ENCODE measurements at regions not wholly inside any gene's neighbourhood (a gene's known extent, or its start where the extent isn't known, plus 50 kb on each side); places are given as distances from the start of the nearest gene placed in this dataset.

DNA sequence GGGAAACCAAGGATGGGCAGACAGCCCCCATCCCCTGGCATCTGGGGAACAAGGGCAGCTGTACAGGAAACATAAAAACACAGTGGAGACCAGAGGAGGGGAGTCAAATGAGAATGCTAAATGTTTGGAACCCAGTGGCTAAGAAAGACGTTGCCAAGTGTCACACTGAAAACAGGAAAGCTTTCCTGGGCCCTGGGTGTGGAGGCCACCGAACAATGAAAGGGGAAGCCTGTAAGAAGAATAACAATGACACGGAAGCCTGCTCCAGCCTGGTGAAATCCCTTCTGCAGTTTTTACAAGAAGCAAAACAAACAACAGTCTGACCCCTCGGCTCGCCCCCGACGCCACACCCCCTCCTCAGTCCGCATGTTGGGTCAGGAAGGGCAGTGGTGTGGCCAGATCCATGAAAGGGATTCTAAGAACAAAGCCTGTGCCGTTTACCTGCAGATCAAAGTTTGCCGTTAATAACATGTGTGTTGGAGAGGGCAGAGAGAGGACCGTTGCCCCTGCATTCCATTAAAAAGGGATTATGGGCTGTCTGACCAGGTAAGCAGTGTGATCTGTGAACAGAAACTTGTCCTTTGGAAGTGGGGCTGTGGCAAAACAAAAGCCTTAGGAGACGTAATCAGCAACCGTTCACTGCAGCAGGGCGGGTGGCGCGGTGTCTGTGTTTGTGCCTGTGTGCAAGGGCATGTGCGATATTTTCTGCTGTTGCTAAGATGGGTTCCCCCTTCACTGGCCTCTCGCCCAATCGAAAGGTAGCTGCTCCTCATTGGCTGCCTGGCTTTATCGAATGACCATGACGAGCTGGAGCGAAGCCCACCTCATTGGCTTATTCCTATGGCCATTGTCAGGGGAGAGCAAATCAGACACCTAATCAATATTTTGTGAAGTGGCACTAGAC lies 113.7 kb upstream of the BLID start:
- DNase-seq (ENCODE audit: low spot score) = no peak
- intact Hi-C loops (cut with DNase I) = no loop called here
- peak; percentile 24 for ATAC-seq

DNA sequence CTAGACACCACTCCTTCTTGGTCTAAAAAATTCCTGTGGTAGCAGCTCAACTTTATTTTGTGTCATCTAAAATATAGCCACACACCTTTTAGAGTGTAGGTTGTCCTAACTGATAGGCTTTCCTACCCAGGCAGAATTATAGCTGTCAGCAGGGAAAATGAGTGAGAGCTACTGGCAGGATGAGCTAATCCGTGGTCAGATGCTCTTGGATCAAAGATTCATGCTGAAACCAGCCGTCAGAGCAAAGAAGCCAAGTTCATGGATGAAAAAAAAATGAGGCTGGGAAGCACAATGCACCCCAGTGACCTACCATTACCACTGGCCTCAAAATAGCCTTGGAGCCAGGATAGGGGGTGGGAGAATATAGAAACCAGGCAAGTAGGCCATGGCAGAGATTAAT lies 113.1 kb upstream of the BLID start:
- intact Hi-C loops (cut with DNase I) = no loop called here
- ATAC-seq = peak; percentile 58
- DNase-seq (ENCODE audit: low spot score) = no peak

DNA sequence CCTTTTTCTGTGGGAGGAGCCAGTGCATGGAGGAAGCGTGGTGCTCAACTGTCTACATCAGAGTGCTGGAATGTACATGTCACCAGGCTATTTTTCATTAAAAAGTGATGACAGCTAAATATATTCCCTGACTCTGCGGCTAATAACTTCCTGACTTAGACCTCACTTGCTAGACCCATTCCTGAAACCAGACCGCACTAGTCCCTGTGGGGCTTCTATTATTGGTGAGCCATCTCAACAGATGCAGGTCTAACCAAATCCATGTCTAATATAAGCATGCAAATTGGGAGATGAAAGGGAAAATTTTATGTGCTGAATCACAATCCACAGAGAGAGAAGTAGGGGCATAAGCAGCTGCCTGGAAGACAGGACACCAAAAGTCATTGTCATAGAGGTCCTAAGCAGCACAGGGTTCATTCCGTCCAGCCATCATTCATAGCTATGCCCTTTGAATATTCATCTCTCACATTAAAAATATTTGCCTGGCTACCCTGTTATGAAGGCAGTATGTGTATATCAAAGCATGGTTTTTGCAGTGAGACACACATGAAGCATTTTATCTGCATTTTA lies 110.9 kb upstream of the BLID start:
- DNase-seq (ENCODE audit: low spot score) (no peak), ATAC-seq (no peak)
- intact Hi-C loops (cut with DNase I) = no loop called here

DNA sequence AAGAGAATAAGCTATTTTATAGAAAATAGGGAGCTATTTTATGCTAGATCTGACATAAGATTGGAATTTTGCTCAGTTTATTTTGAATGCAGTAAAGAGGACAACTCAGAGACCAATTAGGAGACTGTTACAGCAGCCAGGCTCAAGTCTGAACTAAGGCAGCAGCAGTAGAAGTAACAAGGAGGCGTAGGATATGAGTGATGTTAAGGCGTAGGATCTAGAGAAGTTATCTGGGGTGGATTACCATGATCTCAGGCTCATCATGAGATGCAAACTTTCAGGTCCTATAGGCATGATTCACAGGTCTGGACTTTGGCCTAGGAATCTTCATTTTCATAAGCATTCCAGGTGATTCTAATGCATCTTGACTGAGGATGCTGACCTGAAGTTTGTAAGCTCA lies 108.9 kb upstream of the BLID start:
- DNase-seq (ENCODE audit: low spot score) (no peak), ATAC-seq (no peak)
- intact Hi-C loops (cut with DNase I) = no loop called here

DNA sequence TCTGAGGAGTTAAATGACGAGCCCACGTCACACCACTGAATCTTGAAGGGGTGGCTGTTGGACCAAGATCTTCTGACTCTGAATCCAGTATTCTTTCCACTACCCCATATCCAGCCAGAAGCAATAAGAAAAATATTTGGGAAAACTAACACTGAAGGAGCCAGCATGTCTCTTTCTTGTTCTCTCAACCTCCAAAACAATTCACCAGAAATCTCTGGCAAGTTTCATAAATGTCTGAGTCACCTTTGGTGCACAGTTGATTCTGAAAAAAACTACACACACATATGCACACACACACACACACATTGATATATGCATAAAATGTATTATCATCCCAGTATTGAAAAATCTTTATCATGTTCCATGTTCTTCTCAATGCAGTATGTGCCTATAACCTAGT lies 104.3 kb upstream of the BLID start:
- DNase-seq (ENCODE audit: low spot score) (no peak), ATAC-seq (peak; percentile 9)
- intact Hi-C loops (cut with DNase I) = no loop called here

DNA sequence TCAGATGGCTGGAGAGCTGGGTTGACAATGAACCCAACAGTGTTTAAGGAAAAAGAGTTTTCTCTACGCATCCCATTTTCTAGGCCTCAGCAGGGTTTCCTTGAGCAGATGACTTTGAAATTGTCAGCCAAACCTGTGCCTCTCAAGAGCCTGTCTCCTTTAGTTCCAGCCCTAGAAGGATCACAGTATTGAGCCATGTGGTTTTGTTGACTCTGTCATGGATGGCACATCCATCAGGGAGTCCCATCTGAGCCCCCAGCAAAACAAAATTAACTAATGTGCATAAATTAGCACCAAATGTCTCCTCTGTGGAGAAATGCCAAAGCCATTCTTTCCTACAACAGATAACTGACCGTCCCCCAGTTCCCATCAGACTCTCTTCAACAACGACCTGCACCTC lies 103.8 kb upstream of the BLID start:
- intact Hi-C loops (cut with DNase I) = loop anchor here (5.0 kb wide), 1 partner anchor 288 kb away; no protein-coding TSS in a partner anchor
- no peak for DNase-seq (ENCODE audit: low spot score)
- no peak for ATAC-seq

DNA sequence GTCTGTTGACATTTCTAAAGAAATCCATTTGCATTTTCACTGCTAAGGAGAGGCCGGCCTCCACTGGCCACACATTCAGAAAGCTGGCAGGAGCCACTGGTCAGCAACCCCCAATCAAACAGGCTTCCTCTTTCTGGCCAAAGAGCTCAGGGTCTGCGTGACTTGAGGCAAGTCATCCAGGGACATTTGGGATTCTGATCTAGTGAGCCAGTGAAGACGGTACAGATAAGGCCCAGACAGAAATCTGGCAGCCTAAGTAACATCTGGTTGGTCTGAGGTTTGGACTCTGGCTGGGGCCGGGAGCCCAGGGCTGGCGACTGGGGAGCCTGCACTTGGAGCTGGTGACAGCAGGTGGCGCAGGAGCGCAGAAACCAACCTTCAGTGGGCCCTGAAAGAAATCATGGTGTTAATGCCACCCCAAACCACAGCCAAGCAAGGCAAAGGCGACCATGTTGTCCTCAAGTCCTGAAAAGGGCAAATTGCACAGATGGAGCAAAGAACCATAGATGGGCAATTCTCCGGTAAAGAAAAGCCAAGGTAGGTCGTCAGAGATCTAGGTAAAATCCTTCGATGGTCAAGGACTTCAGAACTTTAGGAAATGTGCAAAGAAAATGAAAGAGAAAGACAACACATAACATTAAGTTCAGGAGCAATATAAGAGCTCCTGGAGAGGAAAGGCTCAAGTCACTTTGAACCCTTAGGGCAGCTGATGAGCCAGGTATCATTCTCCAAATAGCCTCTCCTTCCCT lies 99.4 kb upstream of the BLID start:
- intact Hi-C loops (cut with DNase I) = loop anchor here (5.0 kb wide), 1 partner anchor 292 kb away; no protein-coding TSS in a partner anchor
- ATAC-seq (peak; percentile 95), DNase-seq (ENCODE audit: low spot score) (peak; percentile 86)

DNA sequence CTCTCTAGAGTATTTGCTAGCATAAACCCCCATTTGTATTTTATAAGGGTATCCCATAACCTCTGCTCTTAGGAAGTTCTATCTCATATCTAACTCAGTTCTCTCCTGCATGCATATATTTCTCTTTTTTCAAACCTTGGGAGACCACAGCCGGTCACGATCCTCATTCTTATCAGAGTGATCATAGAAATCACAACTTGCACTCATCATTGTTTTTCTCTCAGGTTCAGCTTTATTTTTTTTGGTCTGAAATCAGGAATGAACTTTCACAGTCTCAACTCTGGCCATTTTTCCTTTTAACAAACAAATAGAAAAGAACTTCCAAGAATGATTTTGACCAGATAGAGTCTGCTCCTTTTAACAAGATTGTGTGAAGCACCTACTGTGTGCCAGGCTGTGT lies 98.6 kb upstream of the BLID start:
- intact Hi-C loops (cut with DNase I) = no loop called here
- ATAC-seq (no peak), DNase-seq (ENCODE audit: low spot score) (no peak)

DNA sequence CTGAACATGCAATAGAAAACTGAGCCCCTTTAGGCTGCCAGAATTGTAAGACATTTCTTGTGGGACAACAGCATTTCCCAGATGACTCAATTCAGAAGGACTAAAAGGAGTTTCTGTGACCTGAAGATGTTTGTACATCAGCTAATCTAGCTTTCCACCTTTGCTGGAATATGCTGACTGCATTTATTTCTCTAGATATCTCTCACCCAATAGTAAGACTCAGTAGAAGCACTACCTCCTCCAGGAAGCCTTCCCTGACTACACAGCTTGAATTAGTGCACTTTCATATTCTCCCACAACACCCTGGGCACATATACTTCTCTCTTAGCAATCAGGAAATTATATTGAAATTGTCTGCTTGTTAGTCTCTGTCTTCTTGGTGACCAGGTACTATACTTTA lies 98.1 kb upstream of the BLID start:
- no peak for ATAC-seq
- DNase-seq (ENCODE audit: low spot score) = no peak
- intact Hi-C loops (cut with DNase I) = no loop called here

DNA sequence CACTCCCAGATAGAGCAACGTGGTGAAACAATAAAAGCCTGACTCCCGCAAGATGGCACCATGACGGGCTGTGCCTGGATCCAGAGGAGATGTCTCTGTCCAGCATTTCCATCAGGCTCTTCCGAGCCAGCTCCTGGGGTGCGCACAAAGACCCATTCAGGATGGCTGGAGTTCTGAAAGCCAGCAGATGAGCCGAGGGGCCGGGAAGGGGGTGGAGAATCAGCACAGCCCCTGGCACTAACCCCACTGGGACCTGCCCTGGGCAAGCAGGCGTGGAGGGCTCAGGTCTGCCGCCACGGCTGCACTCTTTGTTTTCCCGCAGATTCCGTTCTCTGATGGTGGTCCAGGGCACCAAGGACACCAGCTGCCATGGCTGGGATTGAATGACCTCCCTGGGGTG lies 97.2 kb upstream of the BLID start:
- no peak for ATAC-seq
- intact Hi-C loops (cut with DNase I) = no loop called here
- DNase-seq (ENCODE audit: low spot score) = no peak

DNA sequence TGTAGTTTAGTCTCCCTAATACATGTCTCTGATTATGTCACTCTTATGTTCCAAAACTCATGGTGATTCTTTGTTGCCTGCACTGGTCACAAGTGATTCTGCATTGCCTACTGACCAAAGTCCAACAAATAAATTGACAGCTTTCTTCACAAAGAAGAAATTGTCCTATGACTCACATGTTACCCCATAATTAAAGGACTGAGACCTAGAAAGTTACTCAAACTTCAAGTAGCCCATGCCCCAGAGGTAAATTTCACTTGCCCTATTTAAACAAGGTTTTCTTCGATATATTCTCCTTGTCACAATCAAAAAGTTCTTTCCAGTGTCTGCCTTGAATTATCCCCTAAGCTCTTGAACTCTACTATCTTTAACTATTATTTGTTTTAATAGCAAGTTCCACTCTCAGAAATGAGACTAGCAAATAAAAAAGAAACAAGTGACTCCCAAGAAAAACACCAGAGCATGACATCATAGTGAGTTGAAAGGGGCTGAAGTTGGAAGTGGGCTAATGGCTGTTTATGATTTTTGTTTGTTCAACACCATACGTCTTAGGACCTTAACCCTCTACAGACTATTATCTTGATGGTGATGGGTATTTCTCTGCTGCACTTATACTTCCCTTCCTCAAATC lies 94.5 kb upstream of the BLID start:
- intact Hi-C loops (cut with DNase I) = no loop called here
- DNase-seq (ENCODE audit: low spot score) (no peak), ATAC-seq (peak; percentile 44)

DNA sequence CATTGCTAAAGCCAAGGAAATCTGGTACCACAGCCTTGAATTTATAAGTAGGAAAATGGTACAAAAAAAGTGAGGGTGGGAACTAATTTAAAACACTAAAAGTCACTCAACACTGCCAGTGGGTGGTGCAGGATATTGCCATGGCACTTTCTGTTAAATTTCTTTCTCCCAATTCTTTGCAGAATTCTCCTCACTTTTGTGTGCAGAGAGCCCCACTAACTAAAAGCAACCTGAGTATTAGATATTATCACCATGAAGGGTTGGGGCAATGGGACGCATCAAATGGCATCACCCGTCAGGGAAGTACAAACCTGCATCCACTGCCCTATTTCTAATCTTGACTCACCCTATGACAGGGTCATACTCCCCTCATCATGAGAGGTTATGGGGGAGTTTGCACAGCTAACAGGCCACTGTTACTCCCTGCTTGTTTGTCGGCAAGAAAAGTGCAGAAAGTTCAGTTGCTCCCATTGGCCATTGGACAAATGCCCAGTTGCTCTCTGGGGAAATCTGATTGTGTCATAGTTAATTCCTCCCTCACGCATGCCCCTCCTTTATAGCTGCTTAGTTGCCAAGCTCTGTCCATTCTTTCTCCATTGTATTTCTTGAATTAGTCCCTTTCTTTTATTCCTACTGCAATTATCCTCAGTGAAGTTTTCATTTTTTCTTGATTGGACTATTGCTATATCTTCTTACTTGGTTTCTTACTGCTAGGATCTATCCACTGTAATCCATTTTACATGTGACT lies 93.8 kb upstream of the BLID start:
- ATAC-seq = peak; percentile 78
- DNase-seq (ENCODE audit: low spot score) = peak; percentile 89
- intact Hi-C loops (cut with DNase I) = loop anchor here (10.0 kb wide), 1 partner anchor 105 kb away; no protein-coding TSS in a partner anchor

DNA sequence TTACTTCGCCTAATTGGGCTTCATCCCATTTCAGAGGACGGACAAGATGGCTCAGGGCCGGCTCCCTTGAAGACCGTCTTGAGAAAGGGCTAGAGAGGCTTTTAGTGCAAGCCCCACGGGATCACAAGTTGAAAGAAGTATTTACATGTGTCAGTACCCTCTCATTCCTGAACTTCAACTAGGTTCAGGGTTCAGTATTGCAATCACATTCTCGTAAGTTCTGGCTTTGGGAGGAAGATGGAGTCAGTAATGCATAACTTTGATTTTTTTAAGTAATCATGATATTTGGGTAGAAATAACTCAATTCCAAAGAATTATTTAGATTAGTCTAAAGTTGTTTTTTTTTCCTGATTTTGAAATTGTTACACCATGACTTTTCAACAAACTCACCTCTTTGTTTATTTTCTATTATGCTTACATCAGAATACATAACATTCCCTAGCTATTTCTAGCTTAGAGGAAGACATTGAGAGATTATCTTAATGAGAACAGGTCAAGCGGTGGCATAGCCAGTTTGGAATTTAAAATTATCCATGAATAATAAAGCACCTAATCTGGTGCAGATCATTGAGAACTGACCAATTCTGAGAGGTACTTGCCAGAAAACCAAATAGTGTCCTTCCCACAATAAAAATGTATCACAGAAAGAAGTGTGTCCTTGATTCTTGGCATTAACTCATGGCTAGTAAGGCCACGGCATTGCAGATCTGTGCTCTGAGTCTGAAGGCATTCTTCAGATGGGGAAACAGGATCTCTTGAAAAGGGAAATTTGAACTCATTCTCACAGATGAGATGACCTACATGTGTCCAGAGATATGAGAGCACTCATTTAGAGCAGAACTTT lies 92.1 kb upstream of the BLID start:
- intact Hi-C loops (cut with DNase I) = loop anchor here (10.0 kb wide), 1 partner anchor 103 kb away; no protein-coding TSS in a partner anchor
- DNase-seq (ENCODE audit: low spot score) (no peak), ATAC-seq (peak; percentile 48)

DNA sequence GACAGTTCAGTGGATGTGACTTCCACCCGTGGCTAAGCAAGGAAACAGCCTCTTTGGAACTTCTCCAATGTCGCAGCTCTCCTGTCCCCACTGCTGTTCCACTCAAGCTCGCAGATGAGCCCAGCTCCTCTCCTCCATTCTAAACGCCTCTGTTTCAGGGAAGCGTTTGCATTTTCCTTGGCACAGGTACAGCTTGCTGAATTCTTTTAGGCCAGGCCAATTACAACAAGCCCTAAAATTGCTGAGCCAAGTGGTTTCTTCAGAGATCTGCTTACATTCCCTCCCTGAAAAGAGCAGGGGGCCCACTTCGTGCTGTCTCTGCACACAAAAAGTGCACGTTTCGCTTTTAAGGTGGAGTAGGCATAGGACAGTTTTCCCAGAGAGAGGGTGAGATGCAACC lies 91.5 kb upstream of the BLID start:
- intact Hi-C loops (cut with DNase I) = loop anchor here (10.0 kb wide), 1 partner anchor 103 kb away; no protein-coding TSS in a partner anchor
- DNase-seq (ENCODE audit: low spot score) = peak; percentile 65
- ATAC-seq = peak; percentile 61

DNA sequence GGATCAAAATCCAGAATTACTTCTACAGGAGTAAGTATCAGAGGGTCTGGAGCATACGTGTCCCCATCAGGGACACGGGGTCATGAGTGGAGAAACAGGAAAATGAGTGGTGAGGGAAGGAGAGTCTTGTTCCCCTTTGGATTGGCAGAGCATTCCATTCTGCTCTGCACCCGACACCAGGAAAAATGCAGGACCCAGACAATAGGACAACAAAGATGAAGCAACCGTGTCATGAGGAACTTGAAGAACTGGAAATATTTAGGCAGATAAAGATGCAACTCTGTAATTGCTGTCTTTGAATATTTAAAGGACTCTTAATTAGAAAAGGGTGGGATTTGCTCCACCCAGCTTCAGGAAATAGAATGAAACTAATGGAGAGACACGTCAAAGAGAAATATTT lies 89.0 kb upstream of the BLID start:
- intact Hi-C loops (cut with DNase I) = loop anchor here (10.0 kb wide), 1 partner anchor 100 kb away; no protein-coding TSS in a partner anchor
- no peak for DNase-seq (ENCODE audit: low spot score)
- no peak for ATAC-seq

DNA sequence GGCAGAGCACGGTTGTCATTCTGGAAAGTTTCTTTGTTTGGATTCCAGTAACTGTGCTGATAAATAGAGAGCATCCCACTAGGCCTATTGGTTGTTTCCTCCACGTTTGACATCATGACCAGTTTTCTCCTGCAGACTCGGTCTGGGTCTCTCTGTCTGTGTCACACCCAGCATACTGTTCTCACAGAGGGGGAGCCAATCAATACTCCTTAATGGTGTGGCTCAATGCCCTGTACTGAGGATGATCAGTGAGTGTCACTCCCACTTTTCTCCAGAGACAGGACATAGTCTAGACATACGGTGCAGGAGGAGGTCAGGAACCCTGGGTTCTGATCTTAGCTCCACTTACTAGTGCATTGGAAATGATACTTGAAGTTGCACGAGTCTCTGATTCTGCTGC lies 88.2 kb upstream of the BLID start:
- intact Hi-C loops (cut with DNase I) = loop anchor here (5.0 to 10.0 kb wide), 2 partner anchors 99 to 547 kb away; no protein-coding TSS in a partner anchor
- ATAC-seq (no peak), DNase-seq (ENCODE audit: low spot score) (no peak)

DNA sequence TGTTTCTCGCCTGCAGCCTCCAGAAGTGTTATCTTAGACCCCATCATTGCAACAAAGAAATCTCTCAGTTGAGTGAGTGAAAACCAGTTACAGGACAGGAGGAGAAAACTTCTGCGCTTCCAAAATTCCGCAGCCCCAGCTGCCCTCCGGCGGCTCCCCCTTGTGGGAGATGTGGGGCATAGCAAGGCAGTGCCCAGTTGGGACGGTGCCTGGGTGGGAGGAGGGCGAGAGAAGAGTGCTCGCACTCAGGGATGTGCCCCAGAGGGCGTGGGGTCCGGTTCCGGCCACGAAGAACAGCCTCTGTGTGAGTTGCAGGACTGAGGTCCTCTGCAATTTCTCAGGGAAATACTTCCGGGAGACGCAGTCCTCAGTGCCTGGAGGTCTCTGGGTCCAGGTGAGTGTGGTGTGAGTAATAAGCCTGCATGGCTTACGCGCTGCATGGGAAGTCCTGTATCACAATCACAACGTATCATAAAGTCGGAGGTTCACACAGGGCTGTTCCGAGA lies 87.0 kb upstream of the BLID start:
- intact Hi-C loops (cut with DNase I) = loop anchor here (5.0 to 10.0 kb wide), 2 partner anchors 98 to 546 kb away; no protein-coding TSS in a partner anchor
- peak; percentile 87 for ATAC-seq
- DNase-seq (ENCODE audit: low spot score) = peak; percentile 88

All from sciatic nerve (tissue), 2 donors.